Activated naive CD8-positive, alpha-beta T cell treated with anti-CD3 and anti-CD28 coated beads, Interleukin-2, amount 10 ng/mL, durations not matched to agents 7 days and 5 days (primary cell): ENCODE measurements at regions not wholly inside any gene's neighbourhood (a gene's known extent, or its start where the extent isn't known, plus 50 kb on each side); places are given as distances from the start of the nearest gene placed in this dataset.

Experiments used
- ATAC-seq: fragments of 150-1000 bp; cut with Tn5 transposase; one replicate; pipeline ENCODE4 v1.10.0; 2021; ENCODE audit warnings: low read depth, moderate library complexity
- POLR2A ChIA-PET: fragments of 350-600 bp; sonication (Branson Sonifier 250); formaldehyde crosslinking; loops from one replicate; lab custom pipeline; 2021; ENCODE audit warnings: antibody characterized with exemption; lab: Charles Lee
- DNase-seq: peaks from one replicate; pipeline ENCODE4 v3.0.0; 2021
- H3K27ac Mint-ChIP-seq: one replicate; pipeline ENCODE4 v1.8.0; 2022; ENCODE audit warnings: mild to moderate bottlenecking, mixed read lengths
- H3K27me3 Mint-ChIP-seq: one replicate; pipeline ENCODE4 v1.8.0; 2022; ENCODE audit warnings: mild to moderate bottlenecking, moderate library complexity, mixed read lengths
- H3K36me3 Mint-ChIP-seq: one replicate; pipeline ENCODE4 v1.8.0; 2021; ENCODE audit warnings: mild to moderate bottlenecking, mixed read lengths
- H3K4me1 Mint-ChIP-seq: one replicate; pipeline ENCODE4 v1.8.0; 2021; ENCODE audit warnings: mixed read lengths
- H3K4me3 Mint-ChIP-seq: one replicate; pipeline ENCODE4 v1.8.0; 2022; ENCODE audit warnings: mild to moderate bottlenecking, moderate library complexity, mixed read lengths
- H3K9me3 Mint-ChIP-seq: one replicate; pipeline ENCODE4 v1.8.0; 2021; ENCODE audit warnings: mixed read lengths

DNA sequence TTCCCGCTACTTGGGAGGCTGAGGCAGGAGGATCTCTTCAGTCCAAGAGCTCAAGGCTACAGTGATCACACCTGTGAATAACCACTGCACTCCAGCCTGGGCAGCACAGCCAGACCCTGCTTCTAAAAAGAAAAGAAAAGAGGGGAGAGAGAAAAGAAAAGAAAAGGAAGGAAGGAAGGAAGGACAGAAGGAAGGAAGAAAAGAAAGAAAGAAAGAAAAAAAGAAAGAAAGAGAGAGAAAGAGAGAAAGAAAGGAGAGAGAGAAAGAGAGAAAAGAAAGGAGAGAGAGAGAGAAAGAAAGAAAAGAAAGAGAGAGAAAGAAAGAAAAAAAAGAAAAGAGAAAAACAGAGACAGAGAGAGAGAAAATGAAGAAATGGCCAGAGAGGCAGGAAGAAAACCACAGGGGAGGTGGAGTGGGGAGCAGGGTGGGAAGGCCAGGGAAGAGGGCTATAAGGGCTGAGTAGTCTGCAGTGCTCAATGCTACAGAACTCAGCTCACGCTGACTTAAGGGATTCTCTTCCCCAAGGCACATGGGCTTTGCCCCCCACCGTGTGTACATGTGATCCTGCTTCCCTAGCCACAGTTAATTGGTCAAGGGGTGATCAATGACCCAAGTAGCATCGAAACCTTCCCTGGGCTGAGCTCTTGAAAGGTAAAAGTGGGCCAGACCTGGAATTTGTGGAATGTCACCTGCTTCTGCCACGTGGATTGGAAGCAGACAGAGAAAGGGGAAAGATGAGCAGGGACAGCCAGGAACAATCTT, 90.4 kb upstream of the TMCC3 start:
- H3K4me1 Mint-ChIP-seq: peaks cover 3% of the 10 kb centered on the region
- H3K27ac Mint-ChIP-seq: no peak overlapping the region
- DNase-seq (no peak), ATAC-seq (no peak)
- POLR2A ChIA-PET: no interaction called here
- peaks cover 23% of the 10 kb centered on the region for H3K27me3 Mint-ChIP-seq
- no peak overlapping the region for H3K4me3 Mint-ChIP-seq
- no peaks in the 10 kb centered on the region for H3K36me3 Mint-ChIP-seq
- H3K9me3 Mint-ChIP-seq: no peaks in the 10 kb centered on the region

DNA sequence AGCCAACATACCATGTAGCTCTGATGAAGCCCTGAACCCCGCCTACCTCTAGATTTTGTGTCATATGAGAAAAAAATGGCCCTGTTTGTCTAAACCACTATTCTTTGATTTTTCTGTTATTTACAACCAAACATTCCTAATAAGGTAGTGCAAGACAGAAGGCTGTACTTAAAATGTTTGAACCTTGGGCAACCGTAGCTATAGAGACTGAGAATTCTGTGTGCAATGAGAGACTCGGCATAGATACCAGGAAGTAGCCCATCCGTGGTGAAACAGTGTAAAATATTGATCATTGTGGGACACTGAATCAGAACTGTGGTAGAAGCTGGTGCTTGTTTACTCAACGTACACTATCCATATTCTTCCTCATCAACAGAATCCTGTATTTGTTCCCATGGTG, 86.5 kb upstream of the TMCC3 start:
- no peak for DNase-seq
- Mint-ChIP-seq H3K36me3 (no peaks in the 10 kb centered on the region), H3K27ac (no peak overlapping the region), H3K4me3 (no peak overlapping the region), H3K9me3 (no peaks in the 10 kb centered on the region), H3K4me1 (no peaks in the 10 kb centered on the region), H3K27me3 (peaks cover 14% of the 10 kb centered on the region)
- no peak for ATAC-seq
- POLR2A ChIA-PET: no interaction called here

DNA sequence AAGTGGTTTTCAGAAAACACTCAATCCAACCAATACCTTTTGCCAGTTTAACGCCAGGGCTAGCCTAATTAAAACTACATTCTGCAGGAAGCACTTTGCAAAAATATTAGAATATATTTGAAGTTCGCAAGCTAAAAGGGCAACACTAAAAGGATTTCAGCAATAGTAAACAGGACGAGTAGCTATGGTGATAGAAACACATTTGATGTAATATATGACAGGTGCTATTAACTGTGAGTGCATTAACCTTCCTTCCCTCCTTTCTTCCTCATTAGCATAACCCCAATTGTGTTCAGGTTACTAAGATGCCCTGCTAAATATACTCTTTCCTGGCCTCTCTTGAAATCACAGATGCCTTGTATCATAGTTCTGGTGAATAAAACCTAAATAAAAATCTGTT, 85.6 kb upstream of the TMCC3 start:
- Mint-ChIP-seq H3K27me3 (peaks cover 11% of the 10 kb centered on the region), H3K4me3 (no peak overlapping the region), H3K9me3 (no peaks in the 10 kb centered on the region), H3K27ac (no peak overlapping the region), H3K36me3 (no peaks in the 10 kb centered on the region), H3K4me1 (no peaks in the 10 kb centered on the region)
- DNase-seq (no peak), ATAC-seq (no peak)
- POLR2A ChIA-PET: no interaction called here

DNA sequence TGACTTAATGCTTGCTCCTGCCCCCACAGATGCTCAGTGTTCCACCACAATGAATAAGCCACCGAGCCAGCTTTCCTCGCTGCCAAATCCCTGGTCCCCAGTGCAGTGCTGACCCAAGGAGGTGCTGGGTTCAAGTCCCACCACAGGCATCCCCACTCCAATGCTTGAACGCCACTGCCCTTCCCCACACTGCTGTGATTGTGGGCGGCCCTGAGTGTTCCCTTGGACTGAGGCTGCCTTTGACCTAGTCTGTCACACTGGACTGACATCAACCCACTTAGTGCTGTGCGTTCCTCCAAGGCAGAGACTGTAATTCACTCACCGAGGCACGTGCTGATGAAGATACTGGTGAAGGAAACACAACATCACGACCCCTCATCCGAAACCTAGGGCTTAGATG, 83.4 kb upstream of the TMCC3 start:
- peaks cover 1% of the 10 kb centered on the region for H3K9me3 Mint-ChIP-seq
- no peak overlapping the region for H3K27ac Mint-ChIP-seq
- POLR2A ChIA-PET: no interaction called here

DNA sequence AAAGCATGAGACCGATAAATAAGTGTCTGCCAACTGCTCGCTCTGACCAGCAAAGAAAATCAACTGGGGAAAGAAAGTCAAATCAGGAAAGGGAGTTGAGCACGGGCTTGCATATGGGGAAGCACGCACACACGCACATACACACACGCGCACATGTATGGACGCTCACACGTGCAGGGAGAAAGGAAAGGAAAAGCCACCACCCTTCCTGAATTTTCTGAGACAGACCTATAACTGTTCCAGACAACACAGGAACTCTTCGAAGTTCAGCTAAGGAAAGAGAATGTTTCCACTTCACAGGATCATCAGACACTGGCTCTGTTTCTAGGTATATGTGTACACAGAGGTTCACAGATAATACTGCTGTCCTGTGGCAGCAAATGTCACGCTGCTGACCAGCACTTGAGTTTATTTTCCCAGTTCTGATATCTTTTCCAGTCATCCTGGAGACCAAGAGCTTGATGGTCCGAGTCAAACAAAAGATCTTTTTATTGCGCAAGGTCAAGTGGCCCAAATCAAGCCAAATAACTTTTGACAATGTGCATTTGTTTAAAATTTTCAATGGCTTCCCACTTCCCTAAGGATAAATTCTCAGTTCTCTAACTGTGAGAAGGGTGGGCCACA, 82.1 kb upstream of the TMCC3 start:
- H3K4me3 Mint-ChIP-seq: no peak overlapping the region
- no peaks in the 10 kb centered on the region for H3K4me1 Mint-ChIP-seq
- ATAC-seq (no peak), DNase-seq (no peak)
- peaks cover 1% of the 10 kb centered on the region for H3K9me3 Mint-ChIP-seq
- peaks cover 5% of the 10 kb centered on the region for H3K27me3 Mint-ChIP-seq
- no peaks in the 10 kb centered on the region for H3K36me3 Mint-ChIP-seq
- H3K27ac Mint-ChIP-seq: no peak overlapping the region
- POLR2A ChIA-PET: no interaction called here

More for the DNA sequence above, 83.4 kb upstream of the TMCC3 start:
- DNase-seq: no peak
- no peak for ATAC-seq
- Mint-ChIP-seq H3K36me3 (no peaks in the 10 kb centered on the region), H3K4me3 (no peak overlapping the region), H3K4me1 (no peaks in the 10 kb centered on the region), H3K27me3 (peaks cover 5% of the 10 kb centered on the region)

DNA sequence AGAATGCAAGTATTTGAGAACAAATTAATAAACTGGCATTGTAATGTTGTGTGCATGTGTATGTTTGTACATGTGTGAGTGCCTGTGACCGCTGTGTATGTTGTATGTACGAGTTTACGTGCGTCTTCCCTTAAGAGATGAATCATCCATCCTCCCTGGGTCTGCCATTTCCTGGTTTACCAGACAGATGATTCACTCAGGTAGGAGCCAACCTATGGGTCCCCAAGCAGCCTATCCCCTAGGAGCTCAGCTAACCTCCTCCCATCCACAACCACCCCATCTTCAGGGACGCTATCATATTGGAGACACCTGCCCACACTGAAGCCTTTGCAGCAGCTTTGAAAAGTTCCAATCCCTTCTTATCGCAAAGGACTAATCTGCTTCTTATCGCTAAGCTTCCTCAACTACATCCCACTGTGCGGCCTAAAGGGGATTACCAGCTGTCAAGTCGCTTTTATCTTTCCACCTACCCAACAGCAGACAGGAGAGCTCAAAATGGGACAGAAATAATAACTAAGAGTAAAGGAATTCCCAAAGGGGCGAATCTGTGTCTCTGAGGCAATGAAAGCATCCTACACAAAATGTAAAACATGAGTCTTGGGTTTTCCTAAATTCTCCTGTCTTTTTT, 81.5 kb upstream of the TMCC3 start:
- Mint-ChIP-seq H3K36me3 (no peaks in the 10 kb centered on the region), H3K4me3 (no peak overlapping the region), H3K27ac (no peak overlapping the region), H3K9me3 (peaks cover 1% of the 10 kb centered on the region), H3K4me1 (no peaks in the 10 kb centered on the region), H3K27me3 (peaks cover 5% of the 10 kb centered on the region)
- DNase-seq: no peak
- ATAC-seq: no peak
- POLR2A ChIA-PET: no interaction called here

DNA sequence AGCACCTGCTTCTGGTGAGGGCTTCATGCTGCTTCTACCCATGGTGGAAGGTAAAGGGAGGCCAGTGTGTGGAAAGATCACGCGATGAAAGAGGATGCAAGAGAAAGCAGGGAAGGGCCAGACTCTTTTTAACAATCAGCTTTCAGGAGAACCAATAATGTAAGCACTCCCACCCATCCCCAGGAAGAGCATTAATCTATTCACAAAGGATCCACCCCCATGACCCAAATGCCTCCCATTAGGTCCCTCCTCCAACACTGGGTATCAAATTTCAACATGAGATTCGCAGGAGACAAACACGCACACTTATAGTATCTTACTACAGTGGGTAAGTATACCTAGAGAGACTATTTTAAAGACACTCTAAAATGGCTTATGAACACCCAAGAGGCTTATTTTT, 80.5 kb upstream of the TMCC3 start:
- Mint-ChIP-seq H3K27me3 (peaks cover 5% of the 10 kb centered on the region), H3K9me3 (peaks cover 1% of the 10 kb centered on the region), H3K4me3 (no peak overlapping the region), H3K36me3 (no peaks in the 10 kb centered on the region), H3K27ac (no peak overlapping the region), H3K4me1 (no peaks in the 10 kb centered on the region)
- POLR2A ChIA-PET: no interaction called here
- ATAC-seq (no peak), DNase-seq (no peak)

DNA sequence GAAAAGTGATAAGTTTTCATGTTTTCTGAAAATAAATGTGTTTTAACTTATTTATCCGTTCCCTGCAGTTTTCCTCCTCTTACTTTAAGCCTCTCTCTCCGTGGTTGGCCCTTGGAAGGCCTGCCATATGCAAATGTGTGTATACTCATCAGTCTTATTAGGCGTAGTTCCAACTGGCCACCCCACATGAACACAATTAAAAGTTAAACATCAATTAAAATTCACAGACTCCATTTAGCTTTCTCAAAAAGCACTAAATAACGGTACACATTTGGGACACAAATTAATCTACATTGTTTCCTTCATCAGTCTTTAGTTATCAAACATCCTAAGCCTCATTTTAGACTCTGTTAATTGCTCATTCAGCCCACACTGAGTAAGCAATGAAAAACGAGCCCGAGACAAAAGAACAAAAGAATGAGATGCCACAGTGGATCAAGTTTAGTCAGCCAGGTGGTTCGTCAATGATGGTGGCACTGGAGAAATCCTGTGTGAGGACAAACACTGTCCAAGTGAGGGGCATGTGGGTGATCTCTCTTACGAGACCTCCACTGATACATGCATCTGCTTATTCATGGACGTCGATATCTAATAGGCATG, 76.0 kb upstream of the TMCC3 start:
- Mint-ChIP-seq H3K27ac (no peak overlapping the region), H3K4me3 (no peak overlapping the region), H3K9me3 (peaks cover 1% of the 10 kb centered on the region), H3K36me3 (no peaks in the 10 kb centered on the region), H3K4me1 (no peaks in the 10 kb centered on the region), H3K27me3 (peaks cover 6% of the 10 kb centered on the region)
- ATAC-seq: no peak
- POLR2A ChIA-PET: no interaction called here
- no peak for DNase-seq

DNA sequence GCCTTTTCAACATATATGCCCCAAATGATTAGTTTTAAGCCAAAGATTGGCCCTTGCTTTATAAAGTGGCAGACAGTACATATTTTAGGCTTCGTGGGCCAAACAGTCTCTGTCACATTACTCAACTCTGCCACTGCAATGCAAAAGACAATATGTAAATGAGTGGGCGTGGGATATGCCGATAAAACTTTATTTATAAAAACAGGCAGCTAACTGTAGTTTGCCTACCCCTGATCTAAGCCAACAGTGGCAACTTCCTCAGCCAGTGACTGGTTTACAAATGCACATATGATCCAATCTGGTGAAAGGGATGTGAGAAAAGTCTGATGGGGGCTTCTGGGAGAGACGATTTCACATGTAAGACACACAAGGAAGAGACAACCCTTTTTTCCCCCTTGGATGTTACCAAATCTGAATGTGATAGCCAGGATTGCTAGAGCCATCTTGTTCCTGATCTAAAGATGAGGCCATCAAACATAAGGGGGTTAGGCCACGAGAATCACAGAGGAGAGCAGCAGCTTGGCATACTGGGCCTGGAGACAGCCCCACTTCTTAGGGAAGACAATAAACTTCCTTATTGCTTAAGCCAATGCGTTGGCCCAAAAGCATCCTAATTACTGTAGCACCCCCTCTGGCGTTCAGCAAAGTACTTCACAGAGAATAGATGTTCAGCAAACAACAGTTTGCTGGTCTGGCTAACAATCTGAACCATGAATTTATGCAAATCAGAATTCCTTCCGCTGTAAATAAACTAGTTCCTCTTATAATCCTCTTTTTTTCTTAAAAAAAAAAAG, 75.2 kb upstream of the TMCC3 start:
- DNase-seq: no peak
- peaks cover 6% of the 10 kb centered on the region for H3K27me3 Mint-ChIP-seq

DNA sequence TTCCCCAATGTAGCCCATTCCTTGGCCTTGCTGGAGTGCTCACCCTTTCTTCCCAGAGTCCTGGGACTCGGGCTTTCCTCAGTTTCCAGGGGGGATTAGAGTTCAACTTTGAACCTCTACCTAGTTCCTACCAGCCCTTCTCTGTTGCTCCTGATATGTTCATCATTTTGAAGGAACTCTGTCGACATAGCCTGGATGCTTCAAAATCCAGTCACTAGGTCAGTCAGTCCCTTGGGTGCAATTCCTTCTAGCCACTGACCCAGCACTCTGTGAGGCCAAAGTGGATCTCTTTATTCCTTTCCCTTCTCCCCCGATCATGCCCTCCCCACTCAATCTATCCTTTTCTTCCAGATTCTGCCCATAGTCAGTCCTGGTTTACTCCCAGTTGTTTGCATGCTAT, 72.3 kb upstream of the TMCC3 start:
- no peaks in the 10 kb centered on the region for H3K9me3 Mint-ChIP-seq
- no peak overlapping the region for H3K4me3 Mint-ChIP-seq
- DNase-seq (no peak), ATAC-seq (no peak)
- POLR2A ChIA-PET: no interaction called here
- H3K36me3 Mint-ChIP-seq: no peaks in the 10 kb centered on the region
- no peaks in the 10 kb centered on the region for H3K4me1 Mint-ChIP-seq
- peaks cover 4% of the 10 kb centered on the region for H3K27me3 Mint-ChIP-seq
- H3K27ac Mint-ChIP-seq: no peak overlapping the region

More for the DNA sequence above, 75.2 kb upstream of the TMCC3 start:
- H3K27ac Mint-ChIP-seq: no peak overlapping the region
- ATAC-seq: no peak
- no peak overlapping the region for H3K4me3 Mint-ChIP-seq
- H3K9me3 Mint-ChIP-seq: peaks cover 1% of the 10 kb centered on the region
- POLR2A ChIA-PET: no interaction called here
- no peaks in the 10 kb centered on the region for H3K36me3 Mint-ChIP-seq
- H3K4me1 Mint-ChIP-seq: no peaks in the 10 kb centered on the region

DNA sequence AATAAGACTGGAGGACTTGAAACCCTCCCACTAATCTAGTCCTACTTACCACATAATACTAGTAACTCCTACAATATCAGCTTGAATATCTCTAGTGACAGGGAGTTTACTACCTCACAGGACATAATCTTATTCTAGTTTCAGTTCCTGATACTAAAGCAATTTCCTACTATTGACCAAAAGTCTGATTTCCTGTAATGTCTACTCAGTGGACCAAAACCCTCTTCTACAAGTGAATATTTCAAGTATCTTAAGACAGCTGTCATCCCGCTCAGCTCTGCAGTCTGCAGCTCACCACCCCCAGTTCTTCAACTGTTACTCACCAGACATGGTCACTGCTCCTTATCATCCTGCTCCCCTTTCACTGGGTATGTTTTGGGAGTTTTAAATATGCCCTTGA, 70.8 kb upstream of the TMCC3 start:
- Mint-ChIP-seq H3K27me3 (peaks cover 5% of the 10 kb centered on the region), H3K36me3 (no peaks in the 10 kb centered on the region), H3K9me3 (no peaks in the 10 kb centered on the region), H3K4me1 (no peaks in the 10 kb centered on the region), H3K27ac (no peak overlapping the region), H3K4me3 (no peak overlapping the region)
- POLR2A ChIA-PET: no interaction called here
- DNase-seq (no peak), ATAC-seq (no peak)

DNA sequence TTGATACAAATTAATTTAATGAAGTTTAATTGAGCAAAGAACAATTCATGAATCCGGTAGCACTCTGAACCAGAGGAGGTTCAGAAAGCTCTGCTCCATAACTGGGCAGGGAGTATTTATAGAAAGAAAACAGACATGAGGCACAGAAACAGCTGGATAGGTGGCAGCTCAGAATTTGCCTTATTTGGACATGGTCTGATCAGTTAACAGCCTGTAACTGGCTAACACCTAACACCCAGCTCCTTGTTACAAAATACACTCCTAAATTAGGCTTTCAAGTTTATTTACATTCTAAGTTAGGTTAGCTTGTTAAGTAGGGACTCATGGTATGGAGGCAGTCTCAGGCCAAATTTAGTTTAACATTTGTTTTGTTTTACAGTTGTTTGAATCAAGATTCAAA, 67.8 kb upstream of the TMCC3 start:
- H3K27ac Mint-ChIP-seq: no peak overlapping the region
- H3K4me1 Mint-ChIP-seq: no peaks in the 10 kb centered on the region
- POLR2A ChIA-PET: interaction anchor here (0.8 kb wide), 1 partner anchor 405 kb away, joined by 3 read pairs; no protein-coding TSS in a partner anchor
- ATAC-seq (no peak), DNase-seq (no peak)
- H3K9me3 Mint-ChIP-seq: no peaks in the 10 kb centered on the region
- no peak overlapping the region for H3K4me3 Mint-ChIP-seq
- peaks cover 5% of the 10 kb centered on the region for H3K27me3 Mint-ChIP-seq
- no peaks in the 10 kb centered on the region for H3K36me3 Mint-ChIP-seq

DNA sequence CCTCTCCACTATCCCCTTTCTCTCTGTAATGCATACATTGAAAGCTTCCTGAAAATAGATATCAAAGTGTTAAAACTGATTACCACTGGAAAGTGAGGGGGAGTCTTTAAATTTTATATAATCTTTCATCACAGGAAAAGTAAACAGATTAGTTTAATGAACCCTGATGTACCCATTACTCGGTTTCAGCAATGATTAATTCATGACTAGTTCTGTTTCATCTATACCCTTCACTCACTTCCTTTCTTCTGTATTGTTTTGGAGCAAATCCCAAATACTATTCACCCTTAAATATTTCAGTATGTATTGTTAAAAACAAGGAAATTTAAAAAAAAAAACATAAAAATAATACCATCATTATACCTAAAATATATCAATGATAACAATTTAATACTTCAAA, 67.3 kb upstream of the TMCC3 start:
- Mint-ChIP-seq H3K27ac (no peak overlapping the region), H3K4me1 (no peaks in the 10 kb centered on the region), H3K36me3 (no peaks in the 10 kb centered on the region), H3K27me3 (peaks cover 5% of the 10 kb centered on the region), H3K4me3 (no peak overlapping the region), H3K9me3 (no peaks in the 10 kb centered on the region)
- DNase-seq: no peak
- POLR2A ChIA-PET: interaction anchor here (0.8 kb wide), 1 partner anchor 406 kb away, joined by 3 read pairs; no protein-coding TSS in a partner anchor
- ATAC-seq: no peak
